Nephron (organoid): ENCODE measurements at regions not wholly inside any gene's neighbourhood (a gene's known extent, or its start where the extent isn't known, plus 50 kb on each side); places are given as distances from the start of the nearest gene placed in this dataset.

Experiments
- H3K27ac Mint-ChIP-seq, 3 experiments: 2 replicates each; pipeline ENCODE4 v1.8.0; 2020; ENCODE audit warnings: mixed read lengths in 3 of 3, mild to moderate bottlenecking in 2 of 3, moderate library complexity in 1 of 3
- H3K27me3 Mint-ChIP-seq: 2 replicates; pipeline ENCODE4 v1.8.0; 2021; ENCODE audit warnings: low read depth, mild to moderate bottlenecking, moderate library complexity, mixed read lengths
- H3K36me3 Mint-ChIP-seq: 2 replicates; pipeline ENCODE4 v1.8.0; 2020; ENCODE audit warnings: low read depth, mixed read lengths
- H3K4me1 Mint-ChIP-seq: 2 replicates; pipeline ENCODE4 v1.8.0; 2020; ENCODE audit warnings: mixed read lengths
- H3K4me3 Mint-ChIP-seq, 3 experiments: 2 replicates each; pipeline ENCODE4 v1.8.0; 2020; ENCODE audit warnings: mild to moderate bottlenecking in 3 of 3, mixed read lengths in 3 of 3, moderate library complexity in 2 of 3
- H3K9me3 Mint-ChIP-seq: 2 replicates; pipeline ENCODE4 v1.8.0; 2020; ENCODE audit warnings: mixed read lengths
- CTCF ChIP-seq, 3 experiments: fragments of 200-600 bp; sonication (generic); IDR thresholded peaks; one replicate each; pipeline ENCODE4 v1.5.0; 2021; ENCODE audit warnings: antibody characterized with exemption in 3 of 3; ENCODE audit not compliant: unreplicated experiment in 3 of 3

DNA sequence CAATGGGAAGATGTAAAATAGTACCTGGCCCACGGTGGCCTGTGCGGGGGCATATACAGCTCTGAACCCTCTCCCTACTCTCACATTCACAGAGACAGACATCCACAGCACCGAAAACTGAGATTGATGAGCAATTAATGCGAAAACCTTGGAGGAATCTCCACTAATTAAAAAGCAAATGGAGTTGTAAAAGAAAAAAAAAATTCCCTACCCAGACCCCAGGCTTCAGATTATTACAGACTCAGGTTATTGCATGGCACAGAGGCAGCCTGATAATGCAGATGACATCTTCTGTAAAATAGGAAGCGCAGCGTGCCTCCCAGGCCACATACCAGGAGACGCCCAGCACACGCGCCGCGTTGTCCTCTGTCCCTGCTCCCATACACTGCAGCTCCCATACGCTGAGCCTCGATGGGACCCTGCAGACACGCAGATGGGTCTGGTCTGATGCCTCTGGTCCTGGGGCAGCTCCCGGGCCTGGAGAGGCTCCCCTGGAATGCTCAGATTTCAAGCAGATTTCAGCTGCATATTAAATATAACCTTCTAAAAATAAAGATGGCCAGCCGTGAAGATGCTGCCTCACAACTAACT lies 496.1 kb upstream of the MYT1L start:
- peaks cover 11% of the 10 kb centered on the region for H3K27me3 Mint-ChIP-seq
- peaks cover 16% of the 10 kb centered on the region for H3K4me1 Mint-ChIP-seq
- H3K36me3 Mint-ChIP-seq, result no peaks in the 10 kb centered on the region
- H3K9me3 Mint-ChIP-seq, result peaks cover 11% of the 10 kb centered on the region
- H3K4me3 Mint-ChIP-seq, result no peak overlapping the region
- no peak for TF ChIP-seq CTCF (IDR thresholded peaks at IDR 0.05; ENCODE audit: unreplicated experiment in 3 of 3)
- no peak overlapping the region for H3K27ac Mint-ChIP-seq

- H3K9me3 Mint-ChIP-seq, result peaks cover 11% of the 10 kb centered on the region
- peaks cover 11% of the 10 kb centered on the region for H3K27me3 Mint-ChIP-seq
- no peaks in the 10 kb centered on the region for H3K36me3 Mint-ChIP-seq
- H3K4me3 Mint-ChIP-seq, result no peak overlapping the region
- no peak overlapping the region for H3K27ac Mint-ChIP-seq
- peaks cover 13% of the 10 kb centered on the region for H3K4me1 Mint-ChIP-seq
- TF ChIP-seq CTCF (IDR thresholded peaks at IDR 0.05; ENCODE audit: unreplicated experiment in 3 of 3), result no peak
These were observed 495.5 kb upstream of the MYT1L start for GRCh38 chr2:2826621-2827020.

DNA sequence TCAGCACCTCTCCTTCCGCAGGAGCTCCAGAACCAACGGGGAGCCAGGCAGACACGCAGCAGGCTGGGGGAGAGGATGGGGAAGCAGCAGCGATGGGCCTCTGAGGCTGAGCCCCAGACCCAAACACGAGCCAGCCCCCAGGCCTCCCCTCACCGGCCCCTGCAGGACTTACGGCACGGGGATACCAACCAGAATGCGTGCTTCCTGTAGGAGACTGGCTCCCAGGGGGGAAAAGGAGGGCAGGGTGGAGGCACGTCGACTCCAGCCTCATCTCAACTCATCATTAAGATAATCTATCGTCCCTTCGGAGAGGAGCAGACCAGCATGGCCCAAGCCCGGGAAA lies 495.1 kb upstream of the MYT1L start:
- no peak overlapping the region for H3K4me3 Mint-ChIP-seq
- no peak for TF ChIP-seq CTCF (IDR thresholded peaks at IDR 0.05; ENCODE audit: unreplicated experiment in 3 of 3)
- H3K27me3 Mint-ChIP-seq, result peaks cover 11% of the 10 kb centered on the region
- no peak overlapping the region for H3K27ac Mint-ChIP-seq
- H3K36me3 Mint-ChIP-seq, result no peaks in the 10 kb centered on the region
- H3K9me3 Mint-ChIP-seq, result peaks cover 13% of the 10 kb centered on the region
- H3K4me1 Mint-ChIP-seq, result peaks cover 8% of the 10 kb centered on the region

DNA sequence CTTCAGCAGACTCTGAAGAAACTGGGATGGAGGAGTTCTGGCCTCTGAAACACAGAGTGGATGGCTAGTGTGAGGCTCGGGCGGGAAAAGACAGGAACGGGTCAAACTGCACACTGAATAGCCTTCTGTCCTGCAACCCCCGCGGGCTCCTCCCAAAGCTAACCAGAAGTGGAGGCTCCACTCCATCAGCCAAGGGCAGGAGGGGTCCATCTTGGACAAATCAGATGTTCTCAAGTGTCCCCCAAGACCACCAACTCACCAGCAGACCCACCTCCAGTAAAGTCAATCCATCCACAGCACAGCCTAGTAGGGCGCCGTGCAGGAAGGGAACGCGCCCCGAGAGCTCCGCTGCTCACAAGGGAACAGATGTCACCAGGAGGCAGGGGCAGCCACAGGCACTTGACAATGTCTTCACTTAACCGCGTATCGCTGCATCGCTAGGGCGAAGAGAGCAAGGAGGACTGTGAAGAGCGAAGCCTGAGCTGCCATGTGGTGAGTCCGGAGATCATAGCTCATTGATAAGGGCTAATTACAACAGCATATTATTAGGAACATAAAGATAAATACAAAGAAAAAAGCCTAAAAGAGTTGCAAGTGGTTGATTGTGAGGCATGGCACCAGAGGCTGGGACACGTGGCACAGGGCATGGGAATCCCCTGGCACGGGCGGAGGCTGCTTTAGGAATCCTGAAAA lies 494.6 kb upstream of the MYT1L start:
- Mint-ChIP-seq H3K4me1 (peaks cover 7% of the 10 kb centered on the region), H3K4me3 (no peak overlapping the region), H3K27ac (no peak overlapping the region), H3K9me3 (peaks cover 14% of the 10 kb centered on the region), H3K36me3 (no peaks in the 10 kb centered on the region), H3K27me3 (peaks cover 11% of the 10 kb centered on the region)
- TF ChIP-seq CTCF (IDR thresholded peaks at IDR 0.05; ENCODE audit: unreplicated experiment in 3 of 3), result no peak

DNA sequence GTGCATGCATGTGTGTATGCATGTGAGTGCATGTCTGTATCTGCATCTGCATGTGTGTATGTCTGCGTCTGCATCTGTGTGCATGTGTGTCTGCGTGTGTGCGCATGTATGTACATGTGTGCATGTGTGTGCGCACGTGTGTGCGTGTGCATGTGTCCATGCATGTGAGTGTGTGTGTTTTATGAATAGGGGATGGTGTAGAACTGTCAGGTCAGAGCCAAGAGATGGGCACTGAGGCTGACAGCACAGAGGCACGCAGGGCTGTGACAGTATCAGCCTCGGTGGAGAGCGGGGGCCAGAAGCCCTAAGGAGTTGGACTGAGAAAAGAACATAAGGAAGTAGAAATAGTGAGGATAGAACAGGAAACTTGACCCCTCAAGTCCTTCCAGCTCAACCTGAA lies 494.0 kb upstream of the MYT1L start:
- no peak for TF ChIP-seq CTCF (IDR thresholded peaks at IDR 0.05; ENCODE audit: unreplicated experiment in 3 of 3)
- Mint-ChIP-seq H3K4me1 (peaks cover 7% of the 10 kb centered on the region), H3K27me3 (peaks cover 16% of the 10 kb centered on the region), H3K36me3 (no peaks in the 10 kb centered on the region), H3K9me3 (peaks cover 20% of the 10 kb centered on the region), H3K4me3 (no peak overlapping the region), H3K27ac (no peak overlapping the region)

DNA sequence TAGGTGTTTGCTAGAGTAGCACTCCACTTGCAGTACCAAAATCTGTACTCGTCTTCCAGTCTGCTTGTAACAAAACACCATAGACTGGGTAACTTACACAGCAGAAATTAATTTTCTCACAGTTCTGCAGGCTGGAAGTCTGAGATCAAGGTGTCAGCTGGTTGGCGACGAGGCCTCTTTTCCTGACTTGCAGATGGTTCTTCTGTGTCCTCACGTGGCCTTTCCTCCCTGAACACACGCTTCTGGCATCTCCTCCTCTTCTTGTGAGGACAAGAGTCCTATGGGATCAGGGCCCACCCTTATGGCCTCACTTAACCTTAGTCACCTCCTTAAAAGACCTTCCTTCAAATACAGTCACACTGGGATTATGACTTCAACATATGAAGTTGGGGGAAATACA lies 493.5 kb upstream of the MYT1L start:
- Mint-ChIP-seq H3K36me3 (no peaks in the 10 kb centered on the region), H3K4me3 (no peak overlapping the region), H3K27ac (no peak overlapping the region), H3K4me1 (peaks cover 7% of the 10 kb centered on the region), H3K27me3 (peaks cover 16% of the 10 kb centered on the region), H3K9me3 (peaks cover 24% of the 10 kb centered on the region)
- no peak for TF ChIP-seq CTCF (IDR thresholded peaks at IDR 0.05; ENCODE audit: unreplicated experiment in 3 of 3)
